ENCODE measurements at regions not wholly inside any gene's neighbourhood (a gene's known extent, or its start where the extent isn't known, plus 50 kb on each side); places are given as distances from the start of the nearest gene placed in this dataset.

DNA sequence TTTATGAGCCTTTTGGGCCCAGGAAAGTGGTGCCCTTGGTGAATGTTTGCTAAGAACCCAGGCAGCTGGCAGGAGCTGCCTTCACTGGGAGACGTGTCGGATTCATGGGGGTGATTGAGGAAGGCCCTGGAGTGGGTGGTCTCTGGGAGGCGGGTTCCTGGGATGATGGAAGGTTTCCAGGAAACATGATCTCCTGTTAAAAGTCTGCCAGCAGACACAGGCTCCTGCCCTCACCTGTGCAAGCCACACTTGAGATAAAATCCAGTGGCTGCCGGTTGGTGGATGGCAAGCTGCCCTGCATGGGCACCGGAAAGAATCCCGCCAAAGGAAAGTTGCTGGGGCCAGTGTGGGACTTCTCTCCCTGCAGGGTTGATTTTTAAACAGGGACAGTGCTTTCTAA, 189.0 kb upstream of the CIBAR2 start:
- Histone ChIP-seq H3K4ac (ENCODE audit: low read depth, low read length) (no peak overlapping the region), H2AK5ac (ENCODE audit: low read depth, low read length) (no peak overlapping the region), H2BK5ac (ENCODE audit: low read depth, low read length, poor library complexity, severe bottlenecking) (no peak overlapping the region), H3K36me3 (ENCODE audit: control insufficient read depth, insufficient read depth, low read length) (peaks cover 4% of the 10 kb centered on the region; the same call in 1 of the 2 replicates), H3K4me3 (ENCODE audit: insufficient read depth, low read depth, low read length) (no peak overlapping the region), H4K8ac (ENCODE audit: low read depth in 2 of 2, low read length in 2 of 2) (no peak overlapping the region), H3K23ac (ENCODE audit: low read depth, low read length) (no peak overlapping the region), H3K9me1 (ENCODE audit: insufficient read depth, low read length) (peaks cover 11% of the 10 kb centered on the region; the same call in 1 of the 2 replicates), H3K27me3 (ENCODE audit: control insufficient read depth, insufficient read depth, low read length) (no peaks in the 10 kb centered on the region), H3K4me2 (ENCODE audit: low read depth, low read length) (no peak overlapping the region), H4K20me1 (ENCODE audit: insufficient read depth, low read length) (peaks cover 88% of the 10 kb centered on the region), H3K18ac (ENCODE audit: low read depth, low read length) (no peak overlapping the region), H3K9me3 (ENCODE audit: control insufficient read depth, insufficient read depth, low read length) (no peaks in the 10 kb centered on the region), H4K5ac (ENCODE audit: low read depth, low read length) (no peak overlapping the region), H2BK20ac (ENCODE audit: low read depth, low read length) (no peak overlapping the region), H2BK15ac (ENCODE audit: low read depth, low read length) (no peak overlapping the region), H4K91ac (ENCODE audit: insufficient read depth, low read depth, low read length) (no peak overlapping the region), H2BK120ac (ENCODE audit: low read depth, low read length) (no peak overlapping the region), H3K14ac (replicated peaks; ENCODE audit: low read depth, low read length) (no peak overlapping the region), H3K9ac (ENCODE audit: low read depth, low read length) (no peak overlapping the region), H3K56ac (ENCODE audit: extremely low read depth, insufficient read depth, low read length) (no peak overlapping the region), H3K79me1 (ENCODE audit: low read depth in 1 of 2, low read length in 2 of 2) (peaks cover 14 to 85% of the 10 kb centered on the region in 2 experiments; a peak in 3 of 4 replicates), H3K4me1 (ENCODE audit: control insufficient read depth, insufficient read depth, low read length) (peaks cover 17% of the 10 kb centered on the region), H2AK9ac (replicated peaks; ENCODE audit: low read depth, low read length, poor library complexity) (no peak overlapping the region), H3K27ac (ENCODE audit: insufficient read depth, low read length) (no peak overlapping the region), H2AFZ (replicated peaks; ENCODE audit: low read length, poor library complexity) (no peak overlapping the region)
- no TSS peak for BruUV-seq (replicated peaks)
- WGBS, 2 experiments (ENCODE audit: extremely low coverage in 2 of 2, insufficient read length in 1 of 2) = 89% methylated on average over 3 of the region's 6 CpGs; no CpG with 5 or more reads in 1 of the 2 experiments
- TF ChIP-seq CTCF (conservative IDR thresholded peaks at IDR 0.05; ENCODE audit: low read depth, low read length) (no peak), CHD1 (IDR thresholded peaks at IDR 0.05; ENCODE audit: low read depth, low read length) (no peak), RAD21 (IDR thresholded peaks at IDR 0.05; ENCODE audit: low read length) (no peak), CEBPB (IDR thresholded peaks at IDR 0.05; ENCODE audit: low read depth, low read length) (no peak), SMC3 (IDR thresholded peaks at IDR 0.05; ENCODE audit: low read depth, low read length) (no peak), RFX5 (IDR thresholded peaks at IDR 0.05; ENCODE audit: low read depth, low read length) (no peak)
- TF ChIP-seq, protein P1, sequence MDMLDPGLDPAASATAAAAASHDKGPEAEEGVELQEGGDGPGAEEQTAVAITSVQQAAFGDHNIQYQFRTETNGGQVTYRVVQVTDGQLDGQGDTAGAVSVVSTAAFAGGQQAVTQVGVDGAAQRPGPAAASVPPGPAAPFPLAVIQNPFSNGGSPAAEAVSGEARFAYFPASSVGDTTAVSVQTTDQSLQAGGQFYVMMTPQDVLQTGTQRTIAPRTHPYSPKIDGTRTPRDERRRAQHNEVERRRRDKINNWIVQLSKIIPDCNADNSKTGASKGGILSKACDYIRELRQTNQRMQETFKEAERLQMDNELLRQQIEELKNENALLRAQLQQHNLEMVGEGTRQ (IDR thresholded peaks at IDR 0.05; ENCODE audit: low read depth, low read length) = no peak
- dilution Hi-C loops (cut with HindIII; ENCODE audit: low sequenced_read_pairs, unreplicated experiment) (no loop called here), in situ Hi-C loops (cut with MboI; ENCODE audit: low sequenced_read_pairs) (no loop called here), intact Hi-C loops (cut with micrococcal nuclease) (no loop called here)
- ATAC-seq (ENCODE audit: low read depth) = no peak
- CTCF ChIA-PET = no interaction called here
- POLR2A ChIA-PET (ENCODE audit: unreplicated experiment) = no interaction called here
- DNase-seq = no peak

Measured in IMR-90 (cell line).